Frontal cortex (tissue), 3 donors: ENCODE measurements at regions not wholly inside any gene's neighbourhood (a gene's known extent, or its start where the extent isn't known, plus 50 kb on each side); places are given as distances from the start of the nearest gene placed in this dataset.
"Not testable (repeated sequence)": the region's sequence is repeated elsewhere in the genome, so short reads cannot be mapped to it uniquely, and the experiment has no call there.

Experiments
- DNase-seq, 2 donors: peaks; one replicate each; pipeline ENCODE4 v3.0.0; 2012; ENCODE audit warnings: low spot score in 2 of 2
- FAIRE-seq: peaks from 2 replicates; lab custom pipeline; 2012; peaks lifted over from hg19 to GRCh38; lab: Jason Lieb, UNC
- donor health status: control.
- donor health status: control.
- donor health status: control.

- no peak for FAIRE-seq
- DNase-seq, result no peak
These were observed 246.8 kb downstream of the GATA3 start for GRCh38 chr10:8301333-8301732.

GRCh38 chr10:8301831-8302230 lies 247.3 kb downstream of the GATA3 start:
- FAIRE-seq, result no peak
- DNase-seq, result no peak

- FAIRE-seq (no peak), DNase-seq (no peak)
These were observed 248.1 kb downstream of the GATA3 start for GRCh38 chr10:8302565-8302964.

GRCh38 chr10:8304861-8305260 lies 250.4 kb downstream of the GATA3 start:
- DNase-seq (no peak), FAIRE-seq (no peak)

- FAIRE-seq, result no peak
These were observed 251.6 kb downstream of the GATA3 start for GRCh38 chr10:8305876-8306652.

GRCh38 chr10:8306685-8307364 lies 252.3 kb downstream of the GATA3 start:
- no peak for FAIRE-seq
- no peak for DNase-seq

More at GRCh38 chr10:8305876-8306652, 251.6 kb downstream of the GATA3 start:
- no peak for DNase-seq

- no peak for DNase-seq
- FAIRE-seq, result no peak
These were observed 256.4 kb downstream of the GATA3 start for GRCh38 chr10:8310930-8311329.

- DNase-seq (no peak), FAIRE-seq (no peak)
These were observed 257.1 kb downstream of the GATA3 start for GRCh38 chr10:8311526-8312070.

GRCh38 chr10:8312079-8312478 lies 257.6 kb downstream of the GATA3 start:
- no peak for DNase-seq
- no peak for FAIRE-seq

- DNase-seq (no peak), FAIRE-seq (no peak)
These were observed 258.3 kb downstream of the GATA3 start for GRCh38 chr10:8312781-8313180.

- FAIRE-seq (no peak), DNase-seq (no peak)
These were observed 260.0 kb downstream of the GATA3 start for GRCh38 chr10:8314486-8314885.

GRCh38 chr10:8315619-8316021 lies 261.1 kb downstream of the GATA3 start:
- no peak for FAIRE-seq

GRCh38 chr10:8316284-8316683 lies 261.8 kb downstream of the GATA3 start:
- FAIRE-seq (no peak), DNase-seq (no peak)

More at GRCh38 chr10:8315619-8316021, 261.1 kb downstream of the GATA3 start:
- DNase-seq, result no peak

GRCh38 chr10:8318429-8318828 lies 263.9 kb downstream of the GATA3 start:
- FAIRE-seq, DNase-seq: not testable (repeated sequence)

GRCh38 chr10:8318956-8319355 lies 264.5 kb downstream of the GATA3 start:
- no peak for DNase-seq
- no peak for FAIRE-seq

- FAIRE-seq, result no peak
- DNase-seq, result no peak
These were observed 265.2 kb downstream of the GATA3 start for GRCh38 chr10:8319704-8320103.

- FAIRE-seq (no peak), DNase-seq (no peak)
These were observed 267.5 kb downstream of the GATA3 start for GRCh38 chr10:8321990-8322389.

GRCh38 chr10:8323428-8324054 lies 269.1 kb downstream of the GATA3 start:
- FAIRE-seq, result no peak
- no peak for DNase-seq

- no peak for FAIRE-seq
These were observed 270.8 kb downstream of the GATA3 start for GRCh38 chr10:8325024-8325980.

More at GRCh38 chr10:8325024-8325980, 270.8 kb downstream of the GATA3 start:
- DNase-seq, result no peak
